HG03135 (cell line): ENCODE measurements at regions not wholly inside any gene's neighbourhood (a gene's known extent, or its start where the extent isn't known, plus 50 kb on each side); places are given as distances from the start of the nearest gene placed in this dataset.

Experiments used
- ATAC-seq: cut with Tn5 transposase; IDR thresholded peaks from one replicate; pipeline ENCODE4 v1.9.1; 2021; ENCODE audit warnings: mild to moderate bottlenecking, moderate library complexity; ENCODE audit not compliant: unreplicated experiment

- no peak for ATAC-seq
Measured at GRCh38 chr12:67111182-67111581, 158.0 kb upstream of the CAND1 start.

GRCh38 chr12:67112586-67112985, 156.6 kb upstream of the CAND1 start:
- ATAC-seq = no peak

- ATAC-seq = no peak
Measured at GRCh38 chr12:67116134-67116533, 153.0 kb upstream of the CAND1 start.

GRCh38 chr12:67122584-67122983, 146.6 kb upstream of the CAND1 start:
- ATAC-seq = no peak

- ATAC-seq = no peak
Measured at GRCh38 chr12:67137256-67137655, 131.9 kb upstream of the CAND1 start.

- ATAC-seq = no peak
Measured at GRCh38 chr12:67141296-67142018, 127.7 kb upstream of the CAND1 start.

- ATAC-seq = no peak
Measured at GRCh38 chr12:67145692-67146091, 123.5 kb upstream of the CAND1 start.

- ATAC-seq = no peak
Measured at GRCh38 chr12:67147030-67147429, 122.1 kb upstream of the CAND1 start.

- ATAC-seq = no peak
Measured at GRCh38 chr12:67147447-67147846, 121.7 kb upstream of the CAND1 start.

- ATAC-seq = no peak
Measured at GRCh38 chr12:67148265-67148664, 120.9 kb upstream of the CAND1 start.

GRCh38 chr12:67151886-67152285, 117.3 kb upstream of the CAND1 start:
- ATAC-seq = no peak

GRCh38 chr12:67152451-67152850, 116.7 kb upstream of the CAND1 start:
- no peak for ATAC-seq

GRCh38 chr12:67154901-67155300, 114.3 kb upstream of the CAND1 start:
- no peak for ATAC-seq

GRCh38 chr12:67155863-67156262, 113.3 kb upstream of the CAND1 start:
- no peak for ATAC-seq

GRCh38 chr12:67161322-67161918, 107.7 kb upstream of the CAND1 start:
- no peak for ATAC-seq

GRCh38 chr12:67173258-67173657, 95.9 kb upstream of the CAND1 start:
- no peak for ATAC-seq

- ATAC-seq = no peak
Measured at GRCh38 chr12:67182551-67182950, 86.6 kb upstream of the CAND1 start.

GRCh38 chr12:67193704-67194103, 75.5 kb upstream of the CAND1 start:
- ATAC-seq = no peak

GRCh38 chr12:67200386-67200785, 68.8 kb upstream of the CAND1 start:
- no peak for ATAC-seq

- no peak for ATAC-seq
Measured at GRCh38 chr12:67202011-67202677, 67.0 kb upstream of the CAND1 start.

GRCh38 chr12:67202678-67203012, 66.5 kb upstream of the CAND1 start:
- no peak for ATAC-seq

- ATAC-seq = no peak
Measured at GRCh38 chr12:67208281-67209067, 60.7 kb upstream of the CAND1 start.
